Left renal pelvis (tissue), 4 donors: ENCODE measurements at regions not wholly inside any gene's neighbourhood (a gene's known extent, or its start where the extent isn't known, plus 50 kb on each side); places are given as distances from the start of the nearest gene placed in this dataset.
A peak's percentile ranks its signal among the peaks of the same experiment; 100 is the strongest.

ENCODE experiments used
- DNase-seq, 4 donors: peaks; one replicate each; pipeline ENCODE4 v3.0.0-alpha.2; 2013; ENCODE audit warnings: low read depth in 4 of 4, low spot score in 3 of 4

DNA sequence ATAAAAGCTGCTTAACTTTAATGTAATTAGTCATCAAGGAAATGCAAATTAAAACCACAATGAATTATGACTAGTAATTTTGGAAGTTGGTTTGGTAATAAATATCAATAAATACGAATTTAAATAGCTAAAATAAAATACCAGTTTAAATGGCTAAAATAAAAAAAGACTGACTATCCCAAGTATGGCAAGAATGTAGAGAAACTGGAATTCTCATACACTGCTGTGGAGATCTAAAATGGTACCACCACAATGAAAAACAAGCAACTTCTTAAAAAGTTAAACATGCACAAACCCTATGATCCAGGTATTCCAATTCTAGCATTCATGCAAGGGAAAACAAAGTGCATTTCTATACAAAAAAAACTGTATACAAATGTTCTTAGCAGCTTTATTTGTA lies 382.6 kb upstream of the NR5A2 start:
- DNase-seq = no peak

GRCh38 chr1:199646761-199647160 lies 380.7 kb upstream of the NR5A2 start:
- DNase-seq = no peak

DNA sequence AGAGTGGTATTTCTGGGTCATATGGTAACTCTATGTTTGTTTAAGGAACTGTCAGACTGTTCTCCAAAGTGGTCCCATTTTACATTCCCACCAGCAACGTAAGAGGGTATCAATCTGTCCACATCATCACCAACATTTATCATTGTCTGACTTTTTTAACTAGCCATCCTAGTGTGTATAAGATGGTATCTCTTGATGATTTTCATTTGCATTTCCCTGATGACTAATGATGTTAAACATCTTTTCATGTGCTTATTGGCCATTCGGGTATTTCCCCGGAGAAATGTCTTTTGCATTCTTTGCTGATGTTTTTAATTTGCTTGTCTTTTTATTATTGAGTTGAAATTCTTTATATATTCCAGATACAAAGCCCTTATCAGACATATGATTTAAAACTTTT lies 370.1 kb upstream of the NR5A2 start:
- DNase-seq = no peak

GRCh38 chr1:199660071-199660470 lies 367.4 kb upstream of the NR5A2 start:
- no peak for DNase-seq

DNA sequence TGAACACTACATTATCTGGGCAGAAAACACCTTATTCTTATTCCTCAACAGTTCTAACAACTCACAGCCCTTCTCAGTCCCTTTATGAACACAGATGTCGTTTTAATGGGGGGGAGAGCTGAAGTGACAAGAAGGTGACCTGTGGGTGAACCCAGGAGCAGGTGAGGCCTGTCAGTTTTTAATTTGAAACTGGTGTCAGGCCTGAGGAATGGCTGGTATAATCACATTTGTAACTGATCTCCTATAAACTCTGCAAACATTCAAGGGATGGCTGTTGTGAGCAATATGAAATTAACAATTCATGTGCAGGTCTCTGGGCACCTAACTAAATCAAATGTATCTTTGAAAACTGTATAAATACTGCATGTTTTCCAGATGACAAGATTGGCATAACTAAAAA lies 362.1 kb upstream of the NR5A2 start:
- no peak for DNase-seq

- no peak for DNase-seq
These were observed 360.4 kb upstream of the NR5A2 start for GRCh38 chr1:199667089-199667488.

- no peak for DNase-seq
These were observed 357.6 kb upstream of the NR5A2 start for GRCh38 chr1:199669916-199670315.

DNA sequence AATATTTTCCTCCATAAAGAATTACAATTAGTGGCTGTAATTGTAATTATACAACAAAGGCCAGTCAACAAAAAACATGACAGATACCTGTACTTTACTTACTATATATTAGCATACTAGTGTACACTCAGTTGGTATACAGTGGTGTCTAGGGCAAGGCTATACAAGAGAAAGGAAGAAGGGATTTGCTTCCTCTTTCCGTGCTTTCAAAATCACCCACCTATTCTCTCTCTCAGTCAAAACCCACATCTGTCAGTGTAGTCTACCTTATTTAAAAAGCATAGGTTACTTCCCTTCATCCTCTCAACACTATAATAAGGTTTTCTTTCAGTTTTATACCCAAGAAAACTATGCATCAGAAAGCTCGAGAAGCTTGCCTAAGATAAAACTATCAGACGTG lies 355.8 kb upstream of the NR5A2 start:
- DNase-seq = no peak

- DNase-seq = no peak
These were observed 351.6 kb upstream of the NR5A2 start for GRCh38 chr1:199675937-199676336.

- DNase-seq = no peak
These were observed 348.7 kb upstream of the NR5A2 start for GRCh38 chr1:199678771-199679170.

- no peak for DNase-seq
These were observed 345.4 kb upstream of the NR5A2 start for GRCh38 chr1:199682081-199682480.

GRCh38 chr1:199684686-199685273 lies 342.7 kb upstream of the NR5A2 start:
- DNase-seq = peak in 2 of 4 donors; percentile 31 to 53

DNA sequence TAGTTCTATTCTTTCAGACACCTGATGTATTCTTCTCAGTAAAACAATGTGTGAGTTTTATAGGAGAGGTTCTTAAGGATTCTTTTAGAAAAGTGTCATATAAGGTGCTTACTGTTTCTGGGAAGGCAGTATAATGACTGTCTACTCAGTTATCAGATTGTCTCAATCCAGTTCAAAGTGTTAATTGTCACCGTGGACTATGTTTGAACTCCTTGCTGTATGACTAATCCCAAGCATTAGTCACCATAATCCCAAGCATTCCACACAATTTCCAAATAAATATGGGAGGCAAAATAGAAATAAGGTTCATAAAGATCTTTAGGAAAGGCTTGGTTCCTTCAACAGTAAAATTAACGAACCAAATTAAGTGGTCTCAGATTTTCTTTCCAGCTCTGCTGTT lies 342.1 kb upstream of the NR5A2 start:
- no peak for DNase-seq

DNA sequence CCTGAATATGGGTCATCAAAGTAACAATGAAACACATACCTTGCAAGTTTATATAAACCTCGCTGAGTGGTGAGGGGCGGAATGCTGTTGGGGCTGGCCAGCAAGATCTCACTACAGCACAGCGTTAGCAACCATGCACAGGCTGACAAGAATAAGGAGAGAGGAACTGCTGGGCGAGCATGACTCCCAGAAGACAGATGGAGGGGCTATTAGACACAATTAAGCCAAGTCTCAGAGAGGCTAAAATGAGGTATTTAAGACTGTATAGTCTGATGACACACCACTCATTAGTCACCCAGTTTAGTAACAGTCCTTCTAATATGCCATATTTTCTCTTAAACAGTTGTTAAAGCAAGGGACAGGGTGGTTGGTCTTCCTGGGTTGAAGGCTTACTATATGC lies 340.2 kb upstream of the NR5A2 start:
- no peak for DNase-seq

- no peak for DNase-seq
These were observed 339.3 kb upstream of the NR5A2 start for GRCh38 chr1:199688133-199688676.

- DNase-seq = no peak
These were observed 338.7 kb upstream of the NR5A2 start for GRCh38 chr1:199688774-199689173.

DNA sequence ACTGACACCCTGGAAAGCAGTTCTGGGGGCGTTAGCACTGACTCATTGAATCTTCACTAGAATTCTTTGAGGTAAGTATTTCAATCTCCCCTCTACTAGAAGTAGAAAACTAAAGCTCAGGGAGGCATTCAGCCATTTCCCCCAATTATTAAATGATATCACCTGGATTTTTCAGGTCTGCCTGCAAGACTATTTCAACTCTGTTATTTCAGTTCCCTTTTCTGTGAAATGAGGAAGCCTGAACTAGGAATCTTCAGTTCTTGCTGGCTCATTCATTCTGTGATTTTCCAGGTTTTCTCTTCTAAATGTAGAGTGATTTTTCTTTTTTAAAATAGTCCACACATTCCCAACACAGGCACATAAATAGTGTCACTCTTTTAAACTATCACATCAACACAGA lies 337.0 kb upstream of the NR5A2 start:
- no peak for DNase-seq

GRCh38 chr1:199691540-199691939 lies 336.0 kb upstream of the NR5A2 start:
- no peak for DNase-seq

- DNase-seq = no peak
These were observed 333.8 kb upstream of the NR5A2 start for GRCh38 chr1:199693724-199694123.

DNA sequence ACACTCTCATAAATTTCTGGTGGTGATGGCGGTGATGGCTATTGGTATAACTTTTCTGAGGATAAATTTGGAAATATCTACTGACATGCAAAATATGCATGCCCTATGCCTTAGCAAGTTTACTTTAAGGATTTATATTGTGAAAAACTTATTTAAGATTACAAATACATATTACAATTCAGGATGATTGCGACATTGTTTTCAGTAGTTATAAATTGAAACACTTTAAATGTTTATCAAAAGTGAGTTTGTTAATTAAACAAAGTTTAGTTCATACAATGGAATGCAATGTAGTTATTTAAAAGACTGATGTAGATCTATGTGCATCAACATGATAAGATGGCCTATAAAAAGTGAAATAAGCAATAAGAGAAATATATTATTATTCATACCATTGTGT lies 331.3 kb upstream of the NR5A2 start:
- DNase-seq = no peak

DNA sequence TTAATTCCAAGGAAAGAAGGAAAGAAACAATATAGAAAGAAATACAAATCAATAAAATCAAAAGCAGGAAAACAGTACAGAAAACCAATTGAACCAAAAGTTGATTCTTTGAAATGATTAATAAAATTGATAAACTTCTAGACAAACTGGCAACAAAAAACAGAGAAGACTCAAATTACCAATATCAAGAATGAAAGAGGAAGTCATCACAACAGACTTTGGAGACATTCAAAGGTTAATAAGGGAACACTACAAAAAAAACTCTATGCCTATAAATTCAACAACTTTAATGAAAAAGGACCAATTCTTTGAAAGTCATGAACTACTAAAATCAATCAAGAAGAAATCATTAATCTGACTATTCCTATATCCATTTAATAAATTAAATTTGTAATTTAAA lies 329.3 kb upstream of the NR5A2 start:
- no peak for DNase-seq

DNA sequence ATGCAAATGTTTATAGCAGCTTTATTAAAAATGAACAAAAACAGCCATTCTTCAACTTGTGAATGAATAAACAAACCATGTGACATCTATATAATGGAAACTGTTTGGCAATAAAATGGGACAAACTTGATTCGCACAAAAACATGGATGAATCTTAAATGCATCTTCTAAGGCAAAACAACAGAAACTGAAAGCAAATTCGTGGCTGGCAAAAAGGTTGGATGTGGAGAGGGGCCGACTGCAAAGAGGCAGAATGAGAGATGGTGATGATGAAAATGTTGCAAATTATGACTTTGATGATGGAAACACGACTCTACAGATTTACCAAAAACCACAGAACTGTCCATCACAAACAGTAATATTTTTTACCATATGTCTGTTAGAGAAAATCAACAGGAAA lies 327.0 kb upstream of the NR5A2 start:
- DNase-seq = no peak

DNA sequence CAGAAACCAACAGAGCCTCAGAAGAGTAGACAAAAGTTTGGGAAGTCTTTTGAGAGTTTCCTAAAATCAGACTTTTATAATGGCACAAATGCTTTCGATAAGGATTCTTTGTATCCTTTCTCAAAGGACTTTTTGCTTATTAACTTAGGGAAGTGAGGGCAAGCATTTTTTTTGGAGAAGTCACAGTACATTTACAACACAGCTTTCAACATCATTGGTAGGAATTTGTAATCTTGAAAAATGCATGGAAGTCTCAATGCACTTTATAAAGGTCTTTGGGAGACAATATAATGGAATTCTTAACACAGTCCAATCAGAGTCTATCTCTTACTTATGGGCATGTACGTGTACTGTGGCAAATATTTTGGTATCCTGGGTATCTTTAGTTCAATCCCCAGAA lies 325.8 kb upstream of the NR5A2 start:
- DNase-seq = no peak
